ENCODE measurements at regions not wholly inside any gene's neighbourhood (a gene's known extent, or its start where the extent isn't known, plus 50 kb on each side); places are given as distances from the start of the nearest gene placed in this dataset.

GRCh38 chr10:94125856-94126255, 132.1 kb downstream of the PLCE1 start:
- Histone ChIP-seq H3K9me2 (replicated peaks; ENCODE audit: insufficient read depth, low read length) (no peaks in the 10 kb centered on the region), H3K4me2 (ENCODE audit: low read depth, low read length) (no peak overlapping the region), H2AFZ (ENCODE audit: low read length) (no peak overlapping the region), H3K9me3 (replicated peaks; ENCODE audit: insufficient read depth, low read length) (no peaks in the 10 kb centered on the region), H3K9ac (ENCODE audit: low read length) (no peak overlapping the region), H3K36me3 (replicated peaks; ENCODE audit: insufficient read depth, low read length) (no peaks in the 10 kb centered on the region), H3K27me3 (replicated peaks; ENCODE audit: insufficient read depth, low read length) (no peaks in the 10 kb centered on the region), H3K4me3 (ENCODE audit: low read length) (no peak overlapping the region), H3K27ac (ENCODE audit: low read length) (no peak overlapping the region), H3K79me2 (ENCODE audit: low read length) (no peaks in the 10 kb centered on the region), H3K4me1 (ENCODE audit: low read length) (no peaks in the 10 kb centered on the region; the same call in 1 of the 2 replicates), H3F3A (ENCODE audit: insufficient read depth, low read length) (no peaks in the 10 kb centered on the region), H4K20me1 (ENCODE audit: insufficient read depth, low read length) (no peaks in the 10 kb centered on the region)
- TF ChIP-seq CTCF (IDR thresholded peaks at IDR 0.05; ENCODE audit: low read length) = no peak
- no peak for TF ChIP-seq EZH2phosphoT487 (IDR thresholded peaks at IDR 0.05; ENCODE audit: low read length)
- TF ChIP-seq EZH2 (optimal IDR thresholded peaks at IDR 0.05; ENCODE audit: low read depth, low read length) = no peak
- no peak for DNase-seq

GRCh38 chr10:94129393-94130130, 135.8 kb downstream of the PLCE1 start:
- Histone ChIP-seq H2AFZ (ENCODE audit: low read length) (no peak overlapping the region), H3K79me2 (ENCODE audit: low read length) (no peaks in the 10 kb centered on the region), H3K9me3 (replicated peaks; ENCODE audit: insufficient read depth, low read length) (no peaks in the 10 kb centered on the region), H3F3A (ENCODE audit: insufficient read depth, low read length) (no peaks in the 10 kb centered on the region), H3K4me3 (ENCODE audit: low read length) (no peak overlapping the region), H3K4me2 (ENCODE audit: low read depth, low read length) (no peak overlapping the region), H3K36me3 (replicated peaks; ENCODE audit: insufficient read depth, low read length) (no peaks in the 10 kb centered on the region), H3K9ac (ENCODE audit: low read length) (no peak overlapping the region), H4K20me1 (ENCODE audit: insufficient read depth, low read length) (no peaks in the 10 kb centered on the region), H3K4me1 (ENCODE audit: low read length) (no peaks in the 10 kb centered on the region; the same call in 1 of the 2 replicates), H3K9me2 (replicated peaks; ENCODE audit: insufficient read depth, low read length) (no peaks in the 10 kb centered on the region), H3K27ac (ENCODE audit: low read length) (no peak overlapping the region), H3K27me3 (replicated peaks; ENCODE audit: insufficient read depth, low read length) (no peaks in the 10 kb centered on the region)
- TF ChIP-seq CTCF (IDR thresholded peaks at IDR 0.05; ENCODE audit: low read length) = no peak
- TF ChIP-seq EZH2 (optimal IDR thresholded peaks at IDR 0.05; ENCODE audit: low read depth, low read length) = no peak
- TF ChIP-seq EZH2phosphoT487 (IDR thresholded peaks at IDR 0.05; ENCODE audit: low read length) = no peak
- DNase-seq = no peak

GRCh38 chr10:94131885-94132284, 138.2 kb downstream of the PLCE1 start:
- Histone ChIP-seq H3K9me2 (replicated peaks; ENCODE audit: insufficient read depth, low read length) (no peaks in the 10 kb centered on the region), H3F3A (ENCODE audit: insufficient read depth, low read length) (no peaks in the 10 kb centered on the region), H3K4me1 (ENCODE audit: low read length) (no peaks in the 10 kb centered on the region; the same call in 1 of the 2 replicates), H3K27ac (ENCODE audit: low read length) (no peak overlapping the region), H3K9ac (ENCODE audit: low read length) (no peak overlapping the region), H3K79me2 (ENCODE audit: low read length) (no peaks in the 10 kb centered on the region), H4K20me1 (ENCODE audit: insufficient read depth, low read length) (no peaks in the 10 kb centered on the region), H3K27me3 (replicated peaks; ENCODE audit: insufficient read depth, low read length) (no peaks in the 10 kb centered on the region), H3K36me3 (replicated peaks; ENCODE audit: insufficient read depth, low read length) (no peaks in the 10 kb centered on the region), H3K4me3 (ENCODE audit: low read length) (no peak overlapping the region), H3K4me2 (ENCODE audit: low read depth, low read length) (no peak overlapping the region), H3K9me3 (replicated peaks; ENCODE audit: insufficient read depth, low read length) (no peaks in the 10 kb centered on the region), H2AFZ (ENCODE audit: low read length) (no peak overlapping the region)
- TF ChIP-seq EZH2phosphoT487 (IDR thresholded peaks at IDR 0.05; ENCODE audit: low read length) = no peak
- TF ChIP-seq EZH2 (optimal IDR thresholded peaks at IDR 0.05; ENCODE audit: low read depth, low read length) = no peak
- no peak for TF ChIP-seq CTCF (IDR thresholded peaks at IDR 0.05; ENCODE audit: low read length)
- DNase-seq = no peak
